Aorta (tissue), 5 donors: ENCODE measurements at regions not wholly inside any gene's neighbourhood (a gene's known extent, or its start where the extent isn't known, plus 50 kb on each side); places are given as distances from the start of the nearest gene placed in this dataset.

Source experiments
- ATAC-seq: fragments of 200-7000 bp; cut with Tn5 transposase; one replicate; pipeline ENCODE4 v1.9.1; 2022; ENCODE audit warnings: moderate library complexity; ENCODE audit not compliant: low FRiP score
- DNase-seq, 2 donors: peaks; one replicate each; pipeline ENCODE4 v3.0.0-alpha.2; 2020
- H3K27ac ChIP-seq, 2 donors: one replicate each; pipeline ENCODE4 v1.5.1; 2013; ENCODE audit warnings: low read length in 2 of 2, mild to moderate bottlenecking in 2 of 2, moderate library complexity in 2 of 2, control low read depth in 1 of 2, inconsistent platforms in 1 of 2, low read depth in 1 of 2
- H3K27me3 ChIP-seq, 2 donors: one replicate each; pipeline ENCODE4 v1.6.1; 2013; ENCODE audit warnings: control low read depth in 1 of 2, low read length in 1 of 2, mild to moderate bottlenecking in 1 of 2, moderate library complexity in 1 of 2; ENCODE audit not compliant: insufficient read depth in 2 of 2, control insufficient read depth in 1 of 2
- H3K36me3 ChIP-seq, 2 donors: one replicate each; pipeline ENCODE4 v1.6.1; 2013; ENCODE audit warnings: control low read depth in 1 of 2, low read length in 1 of 2, mild to moderate bottlenecking in 1 of 2; ENCODE audit not compliant: insufficient read depth in 2 of 2, control insufficient read depth in 1 of 2
- H3K4me1 ChIP-seq, 2 donors: one replicate each; pipeline ENCODE4 v1.6.1; 2013; ENCODE audit warnings: low read length in 2 of 2, control low read depth in 1 of 2, mild to moderate bottlenecking in 1 of 2, moderate library complexity in 1 of 2; ENCODE audit not compliant: insufficient read depth in 2 of 2, control insufficient read depth in 1 of 2
- H3K4me3 ChIP-seq, 2 donors: one replicate each; pipeline ENCODE4 v1.5.1; 2013; ENCODE audit warnings: low read length in 2 of 2, control low read depth in 1 of 2, mild to moderate bottlenecking in 1 of 2
- H3K9me3 ChIP-seq: one replicate; pipeline ENCODE4 v1.6.1; 2013; ENCODE audit warnings: mild to moderate bottlenecking, low read length; ENCODE audit not compliant: control insufficient read depth
- WGBS, 2 donors: extraction: QIAGEN DNeasy Blood & Tissue Kit; methylation state at CpG; one replicate each; pipeline ENCODE4 v1.1.7; 2013; 5-methylcytosine and 5-hydroxymethylcytosine counted together
- intact Hi-C, 2 donors: fragments of 100-400 bp; cut with DNase I; formaldehyde crosslinking; loops; one replicate each; pipeline versions ENCODE4 v1.14.2 to v1.15.0; 2022
- donor health status: healthy with polysubstance abuse.
- donor health status: Bipolar disorder and iron deficiency.
- donor health status: DM: no; HTN: no; CAD: no.
- donor health status: DM: no; HTN: no; CAD: no.
- donor health status: DM: yes; HTN: yes; CAD: no.

DNA sequence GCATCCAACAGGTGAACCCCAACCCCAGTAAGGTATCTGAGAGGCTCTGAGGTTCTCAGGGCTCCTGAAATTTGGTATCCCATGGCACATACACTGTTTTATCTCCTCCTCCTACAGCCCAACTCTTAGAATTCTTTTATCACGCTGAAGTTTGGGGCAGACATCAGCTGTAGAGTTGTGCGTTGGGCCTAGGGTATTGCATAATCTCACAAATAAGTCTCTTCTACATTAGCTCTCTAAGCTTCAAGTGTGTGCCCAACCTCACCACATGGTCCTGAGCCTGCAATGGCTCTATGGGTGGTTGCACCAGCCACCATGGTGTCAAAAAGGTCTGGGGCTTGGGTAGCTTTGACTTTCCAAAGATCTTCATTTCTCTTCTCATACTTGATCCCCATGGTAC is 603.0 kb downstream of the BUD13 start:
- 94 to 96% methylated on average over 2 of the region's 2 CpGs for whole genome bisulfite sequencing, 2 donors
- Histone ChIP-seq H3K4me3 (no peak overlapping the region), H3K27me3 (no peaks in the 10 kb centered on the region), H3K9me3 (no peaks in the 10 kb centered on the region), H3K4me1 (no peaks in the 10 kb centered on the region), H3K36me3 (no peaks in the 10 kb centered on the region), H3K27ac (no peak overlapping the region)
- ATAC-seq: no peak
- intact Hi-C loops: no loop called here
- no peak for DNase-seq

DNA sequence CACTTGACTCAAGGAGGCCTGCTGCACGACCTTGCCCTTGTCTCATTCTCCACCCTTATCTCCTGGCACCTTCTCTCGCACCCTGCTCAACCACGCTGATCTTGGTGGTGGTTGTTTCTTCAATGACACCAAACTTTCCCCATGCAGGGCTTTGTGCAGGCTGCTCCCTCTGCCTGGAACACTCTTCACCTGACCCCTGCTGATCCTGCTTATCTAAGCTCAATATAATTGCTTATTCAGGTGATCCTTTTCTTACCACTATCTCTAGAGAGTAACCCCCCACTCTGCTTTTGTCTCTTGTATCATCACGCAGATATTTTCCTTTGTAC is 604.4 kb downstream of the BUD13 start:
- Histone ChIP-seq H3K9me3 (no peaks in the 10 kb centered on the region), H3K27ac (no peak overlapping the region), H3K36me3 (no peaks in the 10 kb centered on the region), H3K4me1 (no peaks in the 10 kb centered on the region), H3K4me3 (no peak overlapping the region), H3K27me3 (no peaks in the 10 kb centered on the region)
- no peak for ATAC-seq
- DNase-seq: no peak
- intact Hi-C loops: no loop called here
- WGBS, 2 donors: 79 to 81% methylated on average over 4 of the region's 4 CpGs

DNA sequence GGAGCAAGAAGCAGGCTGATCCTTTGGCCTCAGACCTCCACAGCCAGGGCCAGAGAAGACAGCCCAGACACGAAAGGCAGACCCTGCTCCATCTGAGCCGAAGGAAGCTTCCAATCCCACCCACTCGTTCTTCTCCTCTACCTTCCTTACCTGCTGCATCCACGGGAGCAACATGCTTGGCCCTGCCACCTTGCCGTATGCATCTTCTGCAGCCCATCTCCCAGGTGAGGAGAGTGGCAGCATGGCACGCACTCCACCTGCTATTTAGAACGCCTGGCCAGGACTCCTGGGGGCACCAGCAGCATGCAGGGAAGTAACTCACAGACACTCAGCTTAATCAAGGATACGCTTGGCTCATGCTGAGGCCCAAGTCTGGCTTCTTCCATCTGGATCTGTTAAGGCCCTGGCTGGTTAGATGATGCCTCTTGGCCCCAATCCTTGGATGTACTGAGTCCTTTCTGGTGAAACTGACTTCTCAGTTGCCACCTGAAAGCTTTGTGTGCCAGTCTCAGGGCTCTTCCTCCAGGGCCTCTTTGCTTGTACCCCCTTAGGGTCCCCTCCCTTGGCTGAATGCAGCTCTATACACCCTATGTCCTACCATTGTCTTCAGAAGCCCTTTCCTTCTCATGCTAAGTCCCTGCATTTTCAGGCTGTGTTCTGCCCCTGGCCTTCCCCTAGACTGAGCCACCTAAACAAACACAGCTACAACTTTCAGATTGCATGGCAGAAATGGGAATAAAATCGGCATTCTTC is 604.9 kb downstream of the BUD13 start:
- DNase-seq: no peak
- intact Hi-C loops: no loop called here
- H3K27me3 ChIP-seq: no peaks in the 10 kb centered on the region
- no peaks in the 10 kb centered on the region for H3K9me3 ChIP-seq
- no peak overlapping the region for H3K4me3 ChIP-seq
- no peaks in the 10 kb centered on the region for H3K36me3 ChIP-seq
- WGBS, 2 donors: 87 to 91% methylated on average over 9 of the region's 9 CpGs
- H3K4me1 ChIP-seq: no peaks in the 10 kb centered on the region
- H3K27ac ChIP-seq: no peak overlapping the region
- ATAC-seq: no peak

DNA sequence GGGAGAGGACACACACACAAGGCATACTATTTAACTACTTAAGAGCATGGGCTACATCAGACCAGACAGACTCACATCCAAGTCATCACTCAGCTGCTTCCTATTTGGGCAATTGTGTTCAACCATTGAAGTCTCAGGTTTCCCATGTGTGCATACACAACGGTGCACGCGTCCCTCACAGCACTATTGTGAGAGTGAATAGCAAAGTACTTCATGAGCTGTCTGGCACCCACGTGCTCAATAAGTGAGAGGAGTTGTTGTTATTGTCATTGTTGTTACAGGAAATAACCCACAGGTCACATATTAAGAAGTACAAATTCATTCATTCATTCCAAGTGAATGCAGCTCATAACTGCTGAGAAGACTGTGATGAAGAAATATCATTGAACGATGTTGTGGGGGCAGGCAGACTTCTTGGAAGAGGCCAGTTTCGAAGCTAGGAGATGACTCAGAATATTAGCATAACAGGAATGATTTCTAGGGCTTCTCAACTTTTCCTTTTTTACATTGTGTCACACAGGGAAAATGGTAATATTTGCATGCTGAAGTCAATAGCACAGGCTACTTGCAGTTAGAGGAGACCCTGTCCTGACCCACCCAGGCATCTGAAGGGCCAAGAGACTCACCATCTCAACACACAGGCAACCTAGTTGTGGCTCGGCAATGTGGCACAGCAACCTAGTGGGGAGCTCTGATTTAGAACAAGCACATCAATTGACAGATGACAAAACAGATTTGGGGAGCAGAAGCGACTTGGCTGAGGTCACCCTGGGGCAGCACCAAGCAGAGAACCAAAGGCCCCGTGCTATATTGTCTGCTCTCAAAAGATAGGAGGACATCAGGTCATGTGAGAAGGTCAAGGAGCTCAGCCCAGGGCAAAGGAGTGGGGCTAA is 606.0 kb downstream of the BUD13 start:
- H3K4me1 ChIP-seq: no peaks in the 10 kb centered on the region
- H3K9me3 ChIP-seq: no peaks in the 10 kb centered on the region
- no peak overlapping the region for H3K4me3 ChIP-seq
- no peaks in the 10 kb centered on the region for H3K36me3 ChIP-seq
- intact Hi-C loops: no loop called here
- H3K27ac ChIP-seq: no peak overlapping the region
- ATAC-seq (no peak), DNase-seq (no peak)
- H3K27me3 ChIP-seq: no peaks in the 10 kb centered on the region
- 74 to 75% methylated on average over 9 of the region's 9 CpGs for WGBS, 2 donors

DNA sequence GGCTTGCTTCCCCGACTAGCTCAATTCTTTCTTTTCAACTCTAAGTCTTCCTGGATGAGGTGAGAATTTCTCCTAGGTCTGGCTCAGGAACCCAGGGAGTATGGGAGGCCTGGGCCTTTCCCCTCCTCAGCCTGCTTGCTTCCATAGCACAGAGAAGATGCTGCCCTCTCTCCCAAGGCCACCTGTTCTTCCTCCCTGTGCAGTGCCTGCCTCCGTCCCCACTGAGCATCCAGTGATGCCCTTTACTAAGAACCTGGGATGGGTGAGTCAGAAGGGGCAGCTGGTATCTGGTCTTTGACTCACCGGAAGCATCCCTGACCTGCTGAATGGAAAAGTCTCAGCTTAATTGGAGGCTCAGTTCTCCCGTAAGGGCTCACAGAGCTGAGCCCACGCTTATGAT is 607.9 kb downstream of the BUD13 start:
- H3K27ac ChIP-seq: no peak overlapping the region
- ATAC-seq (no peak), DNase-seq (no peak)
- WGBS, 2 donors: 81 to 86% methylated on average over 5 of the region's 5 CpGs
- H3K27me3 ChIP-seq: no peaks in the 10 kb centered on the region
- no peaks in the 10 kb centered on the region for H3K9me3 ChIP-seq
- no peaks in the 10 kb centered on the region for H3K36me3 ChIP-seq
- no peak overlapping the region for H3K4me3 ChIP-seq
- no peaks in the 10 kb centered on the region for H3K4me1 ChIP-seq
- intact Hi-C loops: no loop called here

DNA sequence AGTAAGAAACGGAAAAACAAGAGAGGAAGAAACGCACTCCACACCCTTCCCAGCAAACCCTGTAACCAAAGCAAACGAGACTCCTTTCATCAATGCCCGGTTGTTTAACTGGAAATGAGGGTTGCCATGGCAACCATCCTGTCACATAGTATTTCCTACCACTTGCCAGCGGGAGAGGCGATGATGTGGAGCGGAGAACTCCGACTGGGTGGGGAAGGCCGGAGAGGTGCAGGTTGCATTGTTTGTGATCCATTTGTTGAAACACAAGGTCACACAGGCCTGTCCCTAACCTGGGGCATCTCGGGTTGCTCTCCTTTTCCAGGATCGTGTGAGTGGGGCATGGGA is 609.9 kb downstream of the BUD13 start:
- H3K27ac ChIP-seq: no peak overlapping the region
- no peaks in the 10 kb centered on the region for H3K9me3 ChIP-seq
- H3K4me3 ChIP-seq: no peak overlapping the region
- H3K36me3 ChIP-seq: no peaks in the 10 kb centered on the region
- intact Hi-C loops: no loop called here
- no peaks in the 10 kb centered on the region for H3K27me3 ChIP-seq
- no peaks in the 10 kb centered on the region for H3K4me1 ChIP-seq
- no peak for ATAC-seq
- 13 to 14% methylated on average over 11 of the region's 11 CpGs for WGBS, 2 donors
- DNase-seq: no peak

DNA sequence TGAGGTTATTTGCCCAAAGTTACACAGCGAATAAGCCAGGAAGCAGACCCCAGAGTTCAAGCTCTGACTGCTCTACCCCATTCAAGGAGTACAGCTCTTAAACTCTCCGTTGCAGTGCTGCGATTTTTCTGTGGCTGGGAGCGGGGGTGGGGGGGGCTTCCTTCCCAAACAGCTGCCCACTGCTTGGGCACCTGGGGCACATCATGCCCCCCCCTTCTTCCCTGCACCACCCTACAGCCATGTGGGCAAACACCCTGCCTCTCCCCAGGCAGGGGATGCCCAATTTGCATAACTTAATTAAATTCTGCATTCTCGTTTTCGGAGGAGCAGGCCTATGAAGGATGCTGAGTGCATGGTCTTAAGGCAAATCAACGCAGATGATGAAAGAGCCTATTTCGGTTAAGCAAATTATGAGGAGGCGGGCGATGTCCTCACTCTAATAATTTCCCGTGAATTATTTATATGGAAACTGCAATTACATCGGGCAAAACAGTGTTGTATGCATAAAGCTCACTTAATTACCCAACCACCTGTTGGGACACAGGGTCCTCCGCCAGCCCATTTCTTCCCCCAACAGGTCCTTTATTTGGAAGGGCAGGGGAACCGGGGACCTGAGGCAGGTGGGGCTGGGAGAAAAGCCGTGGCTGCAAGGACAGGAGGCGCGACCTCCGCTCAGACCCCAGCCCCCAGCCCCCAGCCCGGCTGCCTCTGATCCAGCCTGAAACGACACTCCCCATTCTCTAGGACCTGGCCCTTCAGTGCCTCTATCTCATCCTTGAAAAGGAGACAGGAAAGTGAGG is 610.5 kb downstream of the BUD13 start:
- no peak for DNase-seq
- 53% methylated on average over 20 of the region's 20 CpGs for WGBS, 2 donors
- H3K27ac ChIP-seq: no peak overlapping the region
- intact Hi-C loops: no loop called here
- no peaks in the 10 kb centered on the region for H3K9me3 ChIP-seq
- no peaks in the 10 kb centered on the region for H3K27me3 ChIP-seq
- H3K36me3 ChIP-seq: no peaks in the 10 kb centered on the region
- ATAC-seq: no peak
- no peaks in the 10 kb centered on the region for H3K4me1 ChIP-seq
- H3K4me3 ChIP-seq: no peak overlapping the region

DNA sequence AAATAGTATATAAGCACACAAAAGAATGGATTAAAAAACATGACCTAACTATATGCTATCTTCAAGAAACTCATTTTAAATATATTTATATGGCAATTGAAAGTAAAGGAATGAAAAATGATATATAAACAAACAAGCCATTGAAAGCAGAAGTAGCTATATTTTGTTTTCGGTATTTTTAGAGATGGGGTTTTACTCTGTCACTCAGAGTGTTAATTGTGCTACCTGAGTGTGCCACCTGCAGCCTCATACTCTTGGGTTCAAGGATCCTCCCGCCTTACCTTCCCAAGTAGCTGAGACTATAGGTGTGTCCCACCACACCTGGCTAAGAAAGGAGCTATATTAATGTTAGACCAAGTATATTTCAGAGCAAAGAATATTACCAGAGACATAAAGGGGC is 624.1 kb downstream of the BUD13 start:
- Histone ChIP-seq H3K4me1 (no peaks in the 10 kb centered on the region), H3K36me3 (no peaks in the 10 kb centered on the region), H3K27ac (no peak overlapping the region), H3K9me3 (peaks cover 1% of the 10 kb centered on the region), H3K27me3 (no peaks in the 10 kb centered on the region), H3K4me3 (no peak overlapping the region)
- no peak for ATAC-seq
- intact Hi-C loops: no loop called here
- WGBS, 2 donors: 79 to 84% methylated on average over 2 of the region's 2 CpGs
- DNase-seq: no peak
